ENCODE measurements at regions not wholly inside any gene's neighbourhood (a gene's known extent, or its start where the extent isn't known, plus 50 kb on each side); places are given as distances from the start of the nearest gene placed in this dataset.

DNA sequence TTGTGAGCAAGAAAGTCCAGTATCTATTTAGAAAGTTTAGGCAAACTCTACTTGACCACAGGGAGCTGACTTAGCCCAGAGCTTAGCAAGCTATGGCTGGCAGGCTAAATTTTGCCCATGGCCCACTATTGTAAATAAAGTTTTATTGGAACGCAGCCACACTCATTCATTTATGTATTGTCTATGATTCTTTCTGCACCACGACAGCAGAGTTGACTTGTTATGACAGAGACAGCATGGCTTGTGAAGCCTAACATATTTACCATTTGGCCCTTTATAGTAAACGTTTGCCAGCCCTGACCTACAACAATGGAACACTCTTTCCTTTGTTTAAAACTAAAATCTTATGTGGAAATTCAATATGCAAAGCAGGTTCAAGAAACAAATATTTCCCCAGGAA lies 100.0 kb upstream of the ZFHX3 start:
- DNase-seq = no peak

DNA sequence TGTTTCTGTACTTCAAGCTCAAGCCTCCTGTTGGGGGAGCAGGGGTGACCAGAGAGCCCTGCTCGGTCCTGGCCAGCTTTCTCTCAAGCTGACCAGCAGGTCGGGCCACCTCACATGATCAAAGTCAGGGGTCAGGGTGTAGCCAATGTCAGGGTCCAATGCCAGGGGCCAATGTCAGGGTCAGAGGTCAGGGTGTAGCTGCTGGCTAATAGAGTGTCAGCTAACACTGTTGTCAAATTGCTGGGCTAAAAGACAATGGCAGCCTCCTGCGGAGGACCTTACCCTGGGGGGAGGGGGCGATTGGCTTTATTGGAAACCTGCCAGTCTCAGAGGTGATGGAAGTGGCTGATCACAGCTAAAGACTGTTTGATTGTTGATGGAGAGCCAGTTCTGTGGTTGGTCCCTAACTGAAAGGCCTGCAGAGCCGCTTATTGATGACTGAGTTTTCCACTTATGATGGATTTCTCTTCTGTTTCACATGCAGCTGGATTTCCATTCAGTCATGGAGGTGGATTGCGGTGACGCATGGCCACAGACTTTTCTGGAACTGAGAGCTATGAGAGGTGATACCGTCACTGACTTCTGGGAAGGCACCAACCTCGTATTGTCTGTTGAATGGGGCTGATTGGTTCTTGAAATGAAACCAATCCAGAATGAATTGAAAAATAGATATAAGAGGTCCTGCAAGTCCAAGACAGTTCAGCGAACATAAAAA lies 97.4 kb upstream of the ZFHX3 start:
- no peak for DNase-seq

DNA sequence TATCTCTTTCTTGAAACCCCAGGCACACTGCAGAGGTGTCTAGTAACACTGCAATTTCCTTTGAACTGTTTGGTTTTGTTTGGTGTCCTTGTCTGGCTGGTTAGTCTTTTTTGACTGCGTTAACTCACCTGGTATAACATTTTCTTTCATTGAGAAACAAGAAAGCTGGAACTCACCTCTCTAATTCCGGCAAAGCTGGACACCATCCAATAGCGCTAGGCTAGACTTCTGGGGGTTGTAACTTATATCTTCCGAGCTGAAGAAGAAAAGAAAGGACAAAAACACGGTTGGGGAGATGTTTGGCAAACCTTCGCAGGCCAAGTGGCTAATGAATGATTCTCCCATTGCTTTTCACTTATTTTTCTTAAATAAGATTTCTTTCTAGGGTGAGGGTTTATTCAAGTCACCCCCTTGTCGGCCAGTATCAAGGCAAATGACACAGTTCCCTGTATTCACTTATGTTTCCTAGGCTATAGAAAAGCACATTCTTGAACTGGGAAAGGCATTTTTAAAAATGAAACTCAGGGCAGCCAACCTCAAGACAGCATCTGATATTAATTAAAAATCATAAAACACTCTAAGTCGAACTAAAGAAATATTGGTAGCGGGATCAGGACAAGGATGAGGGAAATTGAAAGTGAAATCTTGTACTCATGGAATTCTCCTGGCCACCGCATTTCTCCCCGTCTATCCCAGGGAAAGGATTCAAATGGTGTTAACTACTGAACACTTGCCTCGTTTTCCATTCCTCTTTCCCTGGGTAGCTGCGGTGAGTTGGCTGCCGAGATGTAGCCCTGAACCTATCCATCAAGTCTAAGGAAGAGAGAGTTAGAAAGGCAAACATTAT lies 95.9 kb upstream of the ZFHX3 start:
- peak; percentile 45 for DNase-seq

DNA sequence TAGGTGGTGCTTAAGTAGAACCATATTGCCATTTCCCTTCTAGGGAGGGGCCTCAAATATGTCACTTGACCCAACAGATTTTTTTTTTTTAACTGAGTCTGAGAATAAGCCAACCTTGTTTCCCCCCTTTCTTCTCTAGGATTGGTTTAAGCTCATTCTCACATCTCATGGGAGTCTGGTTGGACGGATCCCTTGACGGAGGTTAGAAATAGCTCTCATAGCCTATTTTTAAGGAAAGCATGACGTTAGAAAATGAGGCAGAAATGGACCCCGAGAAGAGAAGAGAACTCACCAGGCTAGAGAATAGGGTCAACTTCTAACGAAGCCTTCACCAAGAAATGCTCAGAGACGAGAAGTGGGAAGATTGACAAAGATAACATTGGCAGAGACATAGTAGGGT lies 95.1 kb upstream of the ZFHX3 start:
- DNase-seq = peak; percentile 13

DNA sequence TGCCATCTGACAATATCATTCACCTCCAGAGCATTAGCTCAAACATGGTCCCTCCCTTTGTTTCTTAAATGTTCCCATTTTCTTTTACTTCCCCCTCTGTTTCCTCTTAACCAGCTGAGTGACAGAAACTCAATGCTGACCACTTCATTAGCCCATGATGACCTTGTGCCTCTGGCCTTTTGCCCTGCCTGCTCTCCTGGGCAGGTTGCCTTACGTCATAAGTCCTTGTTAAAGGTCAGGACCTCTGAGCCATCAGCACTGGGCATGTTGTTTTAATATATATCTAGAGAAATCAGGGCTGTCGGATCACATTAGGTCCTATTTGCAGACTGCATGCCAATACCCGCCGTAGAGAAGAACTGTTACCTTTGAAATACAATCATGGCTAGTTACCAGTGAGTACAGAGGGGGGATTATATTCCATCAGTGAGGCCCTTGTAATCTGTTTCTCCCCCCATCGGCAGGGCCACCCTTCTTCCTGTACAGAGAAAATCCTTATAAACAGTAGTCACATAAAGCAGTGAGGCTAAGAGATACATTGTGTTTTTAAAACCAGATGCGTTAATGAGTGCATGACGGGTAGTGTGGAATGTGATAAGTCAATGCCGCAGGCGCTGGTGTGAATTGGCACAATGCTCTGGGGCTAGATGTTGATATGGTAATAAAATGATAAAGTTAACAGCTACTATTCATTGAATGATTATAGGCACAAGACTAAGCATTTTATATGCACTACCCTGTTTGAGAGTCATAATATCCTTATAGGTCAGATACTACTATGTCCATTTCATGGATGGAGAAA lies 94.3 kb upstream of the ZFHX3 start:
- no peak for DNase-seq

DNA sequence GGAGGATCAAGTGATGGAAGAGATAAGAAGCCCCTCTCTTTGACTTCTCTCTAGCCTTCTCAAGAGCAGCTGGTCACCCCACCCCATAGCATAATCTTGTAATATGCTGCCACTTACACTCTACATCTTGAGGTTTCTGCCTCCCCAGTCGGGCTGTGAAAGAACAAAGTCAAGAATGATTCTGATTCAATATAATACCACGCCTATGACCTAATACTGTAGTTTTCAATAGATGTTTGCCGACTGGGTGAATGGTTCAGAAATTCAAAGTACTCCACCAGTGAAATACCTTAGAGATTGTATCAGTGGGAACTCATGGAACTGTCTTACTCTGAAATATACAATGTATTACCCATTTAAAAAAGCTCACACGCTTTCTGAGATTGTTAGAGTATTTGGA lies 93.0 kb upstream of the ZFHX3 start:
- no peak for DNase-seq

DNA sequence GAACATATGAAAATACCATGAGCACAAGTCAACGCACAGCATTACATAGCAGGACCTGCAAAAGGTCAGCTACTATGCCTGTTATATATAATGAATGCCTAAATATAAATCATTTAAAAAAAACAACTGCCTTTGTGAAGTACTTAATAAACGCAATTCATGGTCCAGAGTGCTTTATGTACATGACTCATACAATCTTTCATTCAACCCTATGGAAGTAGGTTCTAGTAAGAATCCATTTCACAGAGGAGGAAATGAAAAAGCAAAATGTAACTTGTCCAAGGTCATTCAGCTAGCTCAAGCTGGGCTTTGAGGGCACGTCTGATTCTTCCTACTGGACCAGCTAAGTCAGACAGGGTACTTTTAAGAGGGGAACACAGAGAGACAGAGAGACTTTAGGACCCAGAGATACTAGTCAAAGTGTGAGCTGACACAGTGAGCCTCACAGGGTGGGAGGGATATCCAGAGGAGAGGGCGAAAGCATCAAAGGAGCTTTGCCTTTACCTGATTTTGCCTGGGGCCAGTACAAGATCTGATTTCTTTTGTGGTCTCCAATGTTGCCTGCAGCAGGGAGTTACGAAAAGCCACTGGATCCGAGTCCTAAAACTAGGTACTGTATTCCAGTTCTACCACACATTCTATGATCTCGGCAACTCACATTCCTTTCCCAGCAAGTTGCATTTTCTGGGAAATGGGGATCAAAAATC lies 83.4 kb upstream of the ZFHX3 start:
- DNase-seq = no peak

DNA sequence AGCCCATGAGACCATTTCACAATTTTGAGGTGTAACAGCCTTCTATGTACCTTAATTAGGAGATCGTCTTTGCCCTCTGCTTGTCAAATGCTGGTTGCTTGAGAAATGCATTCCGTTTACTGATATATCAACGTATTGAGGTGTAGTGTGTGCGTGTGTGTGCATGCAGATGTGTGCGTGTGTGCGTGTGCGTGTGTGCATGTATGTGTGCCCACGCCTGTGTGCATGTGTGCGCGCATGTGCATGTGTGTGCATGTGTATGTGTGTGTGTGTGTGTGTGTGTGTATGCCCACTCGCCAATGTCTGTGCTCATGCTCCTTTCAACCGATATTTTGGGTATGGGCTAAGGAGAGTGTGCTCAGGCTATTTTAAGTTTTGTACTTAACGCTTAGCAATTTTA lies 81.5 kb upstream of the ZFHX3 start:
- DNase-seq = no peak

DNA sequence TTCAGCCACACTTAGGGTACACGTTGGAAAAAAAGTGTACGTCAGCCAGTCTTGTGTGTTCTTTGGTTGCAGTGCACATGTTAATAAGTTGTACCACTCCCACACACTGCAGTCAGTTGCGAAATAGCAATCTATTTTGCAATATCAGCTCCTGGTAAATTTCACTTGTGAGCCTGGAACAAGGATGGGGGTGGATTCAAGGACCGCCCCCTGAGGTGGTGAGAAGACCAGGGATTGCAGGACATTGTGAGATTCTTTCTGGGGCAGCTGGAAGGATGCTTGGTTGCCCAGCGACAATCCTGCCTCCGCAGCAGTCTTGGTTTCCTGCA lies 78.6 kb upstream of the ZFHX3 start:
- no peak for DNase-seq

DNA sequence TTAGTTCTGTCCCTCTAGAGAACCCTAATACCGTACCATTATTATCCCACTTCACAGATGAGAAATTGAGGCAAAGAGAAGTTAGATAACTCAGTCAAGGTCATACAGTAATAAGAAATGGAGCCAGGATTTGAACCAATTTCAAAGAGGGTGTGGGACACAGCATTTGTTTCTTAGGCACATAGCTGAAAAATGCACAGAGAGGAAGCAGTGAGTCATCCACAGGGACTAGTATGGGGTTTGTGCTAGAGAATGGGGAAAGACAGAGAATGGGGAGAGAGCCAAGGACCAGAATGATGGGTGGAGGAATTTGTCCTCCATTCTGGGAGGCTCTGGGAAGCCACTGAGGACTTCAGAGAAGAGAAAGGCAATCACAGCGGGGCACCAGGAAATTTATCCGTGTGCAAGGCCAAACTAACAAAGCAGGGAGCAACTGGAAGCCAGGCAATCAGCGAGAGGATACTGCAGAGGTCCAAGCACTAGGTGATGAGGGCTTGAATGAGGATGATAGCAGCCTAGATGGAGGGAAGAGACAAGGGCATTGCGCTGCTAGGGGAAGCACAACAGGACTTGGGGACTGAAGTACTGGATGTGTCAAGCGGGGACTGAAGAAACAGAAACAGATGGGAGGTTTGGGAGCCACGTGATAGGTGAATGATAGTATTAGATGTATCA lies 78.1 kb upstream of the ZFHX3 start:
- no peak for DNase-seq

DNA sequence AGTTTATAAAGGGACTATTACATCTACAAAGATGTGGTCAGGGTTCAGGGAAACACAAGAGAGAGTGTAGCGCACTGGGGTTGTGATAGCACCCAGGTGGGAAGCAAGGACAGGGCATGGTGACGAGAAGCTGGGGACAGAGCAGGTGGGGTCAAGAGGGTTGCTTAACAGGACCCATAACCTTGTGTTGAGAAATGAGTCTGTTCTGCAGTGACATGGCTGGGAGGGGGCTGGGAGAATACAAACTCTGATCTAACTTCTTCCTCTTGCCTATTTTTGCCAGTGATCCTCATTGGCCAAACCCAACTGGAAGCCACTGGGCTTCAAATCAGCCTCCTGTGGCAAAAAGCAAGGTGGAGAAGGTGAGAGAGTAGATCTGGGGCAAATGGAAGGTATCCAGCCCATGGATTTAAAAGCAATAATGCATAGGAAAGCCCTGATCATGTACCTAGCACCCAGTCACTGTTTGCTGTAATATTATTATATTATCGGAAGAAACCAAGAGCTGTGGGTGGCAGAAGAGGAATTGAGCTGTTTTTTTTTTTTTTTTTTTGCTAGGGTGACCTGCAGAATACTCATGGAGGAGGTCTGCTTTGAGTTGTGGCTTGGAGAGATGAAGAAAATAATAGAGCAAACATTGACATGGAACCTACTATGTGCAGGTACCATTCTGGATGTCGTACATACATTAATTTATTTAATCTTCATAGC lies 76.9 kb upstream of the ZFHX3 start:
- no peak for DNase-seq

DNA sequence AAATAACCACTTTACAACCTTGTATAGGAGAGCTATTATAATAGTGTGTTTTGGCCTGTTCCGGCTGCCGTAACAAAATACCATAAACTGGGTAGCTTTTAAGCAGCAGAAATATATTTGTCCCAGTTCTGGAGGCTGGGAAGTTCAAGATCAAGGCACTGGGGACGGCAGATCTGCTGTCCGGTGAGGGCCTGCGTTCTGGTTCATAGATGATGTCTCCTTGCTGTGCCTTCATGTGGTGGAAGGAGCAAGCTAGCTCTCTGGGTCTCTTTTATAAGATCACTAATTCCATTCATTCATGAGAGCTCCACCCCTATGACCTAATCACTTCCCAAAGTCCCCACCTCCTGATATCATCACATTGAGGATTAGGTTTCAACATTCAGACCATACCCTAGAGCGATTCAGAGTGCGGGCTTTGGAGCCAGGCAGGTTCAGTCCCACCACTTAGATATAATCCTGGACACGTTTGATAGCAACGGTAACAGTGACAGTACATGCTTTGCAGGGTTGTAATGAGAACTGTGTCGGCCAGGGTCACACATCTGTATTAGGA lies 76.2 kb upstream of the ZFHX3 start:
- DNase-seq = no peak

DNA sequence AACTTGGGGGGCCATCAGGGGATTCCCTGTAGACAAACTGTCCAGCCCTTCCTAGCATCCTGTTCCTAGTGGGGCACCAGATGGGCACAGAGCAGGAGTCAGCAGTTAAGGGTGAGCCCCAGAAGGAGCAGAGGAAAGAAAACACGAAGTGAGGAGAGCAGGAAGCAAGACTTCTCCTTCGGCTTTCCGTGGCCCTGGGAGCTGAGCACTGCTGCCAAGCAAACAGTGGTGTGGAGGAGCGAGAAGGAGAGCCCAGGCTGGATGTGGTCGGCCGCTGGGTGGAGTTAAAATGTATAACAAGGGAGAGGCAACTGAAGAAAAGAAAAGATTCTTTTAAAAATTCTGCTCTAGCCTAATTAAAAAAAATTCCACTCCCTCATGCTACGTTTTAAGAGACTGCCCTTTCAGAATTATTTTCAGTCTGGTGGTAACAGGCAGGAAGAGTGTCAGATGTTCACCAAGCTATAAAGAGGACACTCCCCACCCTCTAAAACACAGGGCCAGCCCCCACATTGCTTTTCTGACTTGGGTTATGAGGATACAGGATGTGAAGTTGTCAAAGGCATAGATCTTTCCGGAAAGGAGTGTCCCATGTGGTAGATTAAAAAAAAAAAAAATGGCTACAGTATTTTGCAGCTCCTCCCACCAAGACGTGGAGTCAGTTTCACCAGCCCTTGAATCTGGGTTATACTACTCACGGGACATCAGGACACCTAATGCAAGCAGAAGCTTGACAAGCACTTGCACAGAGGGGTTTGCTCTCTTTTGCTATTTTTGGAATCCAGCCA lies 74.9 kb upstream of the ZFHX3 start:
- DNase-seq = peak; percentile 18

DNA sequence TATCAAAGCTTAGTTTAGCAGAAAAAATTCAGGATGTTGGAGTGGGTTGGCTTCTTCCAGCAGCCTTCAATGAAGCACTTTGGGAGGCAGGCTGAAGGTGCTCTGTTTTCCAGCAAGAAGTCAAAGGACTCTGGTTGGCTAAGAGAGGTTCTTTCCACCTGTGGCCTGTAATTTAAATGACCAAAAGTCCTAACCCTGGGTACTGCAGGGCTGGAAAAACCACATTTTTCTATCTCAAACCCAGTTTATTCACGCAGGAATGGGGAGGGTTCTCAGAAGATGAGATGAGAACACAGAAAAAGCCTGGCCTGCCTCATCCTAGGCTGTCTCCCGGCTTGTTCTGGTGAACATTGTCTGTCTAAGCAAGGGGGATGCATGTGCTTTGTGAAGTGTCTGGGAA lies 68.6 kb upstream of the ZFHX3 start:
- DNase-seq = no peak

DNA sequence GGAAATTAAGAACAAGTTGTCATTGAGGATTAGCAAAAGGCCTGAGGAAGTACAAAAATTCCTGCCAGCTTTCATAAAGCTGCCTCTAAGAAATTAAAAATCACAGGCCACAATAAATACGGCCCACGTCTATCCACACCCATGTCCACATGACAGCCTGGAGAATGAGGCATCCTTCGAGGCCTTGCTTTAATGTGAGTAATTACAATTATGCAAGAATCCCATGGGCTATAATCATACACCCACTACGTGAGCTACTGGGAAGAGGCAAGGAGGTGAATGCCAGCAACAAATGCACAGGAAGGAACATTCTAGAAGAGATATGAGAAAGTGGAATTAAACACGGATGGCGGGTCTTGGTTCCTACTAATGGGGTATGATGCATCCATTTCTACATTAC lies 65.4 kb upstream of the ZFHX3 start:
- DNase-seq = no peak

DNA sequence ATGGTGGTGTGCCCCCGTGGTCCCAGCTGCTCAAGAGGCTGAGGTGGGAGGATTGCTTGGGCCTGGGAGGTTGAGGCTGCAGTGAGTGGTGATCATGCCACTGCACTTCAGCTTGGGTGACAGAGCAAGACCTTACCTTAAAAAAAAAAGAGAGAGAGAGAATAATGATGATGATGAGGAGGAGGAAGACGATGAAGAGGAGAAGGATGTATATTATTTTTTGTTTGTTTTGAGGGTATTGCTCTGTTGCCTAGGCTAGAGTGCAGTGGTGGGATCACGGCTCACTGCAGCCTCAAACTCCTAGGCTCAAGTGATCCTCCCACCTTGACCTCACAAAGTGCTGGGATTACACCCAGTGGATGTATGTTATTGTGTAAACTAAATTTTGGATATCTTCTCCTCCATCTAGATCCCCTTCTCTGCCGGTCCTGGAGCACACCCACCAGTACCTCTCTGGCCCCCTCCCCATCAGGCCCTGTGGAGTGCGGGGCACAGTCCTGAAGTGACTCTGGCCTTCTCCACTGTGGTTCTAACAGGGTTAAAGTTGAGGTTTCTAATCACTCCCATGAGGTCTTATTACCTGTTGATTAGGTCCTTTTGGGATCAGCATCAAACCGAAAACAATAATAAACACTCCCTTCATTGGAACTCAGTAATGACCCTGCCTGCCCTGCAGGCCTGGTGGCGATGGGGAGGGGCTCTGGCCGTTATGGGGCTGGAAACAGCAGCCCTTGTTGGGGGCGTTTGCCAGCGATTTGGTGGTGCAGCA lies 60.5 kb upstream of the ZFHX3 start:
- no peak for DNase-seq

DNA sequence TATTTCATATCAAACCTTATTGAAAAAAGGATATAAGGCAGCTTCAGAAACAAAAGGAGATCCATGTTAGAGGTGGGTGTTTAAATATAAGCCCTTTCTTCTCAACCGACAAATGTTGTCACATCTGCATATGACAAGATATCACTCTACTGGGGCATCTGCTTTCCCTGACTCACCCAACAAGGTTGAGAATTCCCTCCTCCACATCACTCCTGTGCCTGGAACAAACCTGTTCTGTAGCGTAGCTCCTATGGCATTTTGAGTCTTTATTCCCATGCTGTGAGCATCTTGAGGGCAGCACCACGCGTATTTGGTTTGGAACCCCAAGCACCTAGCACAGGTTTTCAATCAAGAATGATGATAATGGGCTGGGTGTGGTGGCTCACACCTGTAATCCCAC lies 59.4 kb upstream of the ZFHX3 start:
- DNase-seq = no peak

DNA sequence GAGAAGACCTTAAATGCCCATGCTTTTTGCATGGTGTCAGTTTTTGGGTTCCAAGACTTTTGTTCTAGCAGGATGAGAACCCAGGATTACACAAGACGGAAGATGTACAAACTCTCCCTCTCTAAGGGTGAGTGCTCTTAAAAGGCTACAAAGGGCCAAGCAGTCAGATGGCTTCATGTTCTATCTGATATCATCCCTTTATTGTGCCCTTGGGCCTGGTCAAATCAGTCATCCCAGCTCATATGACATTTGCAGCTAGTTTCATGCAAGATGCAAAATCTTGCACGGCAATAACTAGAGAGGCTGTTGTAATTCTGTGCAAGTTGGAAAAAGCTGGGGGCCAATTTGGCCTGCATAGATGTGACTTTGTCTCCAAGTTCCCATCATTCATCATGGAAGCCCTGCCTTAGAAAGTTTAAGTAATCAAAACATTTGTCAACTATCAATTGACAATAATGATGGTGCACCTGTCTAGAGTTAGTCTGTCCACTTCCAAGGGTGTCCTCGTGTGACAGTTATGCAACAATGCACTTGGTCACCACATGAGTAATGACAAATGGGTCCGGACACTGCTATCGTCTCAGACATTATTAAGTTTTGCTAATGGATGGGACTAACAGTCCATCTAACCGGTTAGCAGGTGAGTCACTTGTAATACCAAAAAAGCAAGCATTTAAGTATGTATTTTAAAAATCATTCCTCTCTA lies 58.6 kb upstream of the ZFHX3 start:
- no peak for DNase-seq

DNA sequence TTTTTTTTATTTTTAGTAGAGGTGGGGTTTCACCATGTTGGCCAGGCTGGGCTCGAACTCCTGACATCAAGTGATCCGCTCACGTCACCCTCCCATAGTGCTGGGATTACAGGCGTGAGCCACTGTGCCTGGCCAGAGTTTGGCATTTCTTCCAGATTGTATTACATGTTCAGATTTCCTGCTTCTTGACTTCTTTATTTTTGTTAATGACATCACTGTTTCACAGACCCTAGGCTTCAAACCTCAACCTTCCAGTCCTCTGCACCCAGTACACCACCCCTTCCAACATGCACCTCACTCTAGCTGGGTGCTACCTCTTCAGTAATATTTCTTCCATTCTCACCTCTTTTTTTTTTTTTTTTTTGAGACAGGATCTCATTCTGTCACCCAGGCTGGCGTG lies 53.6 kb upstream of the ZFHX3 start:
- DNase-seq = no peak

All from tongue (tissue), 1 donor.